GM19438 (cell line): ENCODE measurements at regions not wholly inside any gene's neighbourhood (a gene's known extent, or its start where the extent isn't known, plus 50 kb on each side); places are given as distances from the start of the nearest gene placed in this dataset.
"Not testable (repeated sequence)": the region's sequence is repeated elsewhere in the genome, so short reads cannot be mapped to it uniquely, and the experiment has no call there.

Source experiments
- ATAC-seq: cut with Tn5 transposase; IDR thresholded peaks from one replicate; pipeline ENCODE4 v1.9.1; 2021; ENCODE audit warnings: low read depth; ENCODE audit not compliant: unreplicated experiment

GRCh38 chr6:97347111-97347510, 64.1 kb upstream of the MMS22L start:
- ATAC-seq, result no peak

DNA sequence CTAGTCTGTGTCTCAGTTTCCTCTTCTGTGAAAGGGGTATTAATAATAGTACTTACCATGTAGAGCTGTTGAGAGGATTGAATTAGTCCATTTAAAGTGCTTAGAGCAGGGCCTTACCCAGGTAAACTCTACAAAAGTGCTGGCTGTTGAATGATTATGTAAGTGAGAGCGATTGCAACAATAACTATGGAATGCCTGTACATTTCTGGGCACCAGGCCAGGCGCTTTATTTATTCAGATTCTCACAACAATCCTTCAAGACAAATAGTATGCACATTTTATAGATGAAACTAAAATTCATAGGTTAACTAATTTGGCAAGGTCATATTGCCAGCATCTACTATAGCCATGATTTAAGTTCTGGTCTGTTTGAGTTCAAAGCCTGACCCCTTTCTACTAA, 78.3 kb upstream of the MMS22L start:
- no peak for ATAC-seq

DNA sequence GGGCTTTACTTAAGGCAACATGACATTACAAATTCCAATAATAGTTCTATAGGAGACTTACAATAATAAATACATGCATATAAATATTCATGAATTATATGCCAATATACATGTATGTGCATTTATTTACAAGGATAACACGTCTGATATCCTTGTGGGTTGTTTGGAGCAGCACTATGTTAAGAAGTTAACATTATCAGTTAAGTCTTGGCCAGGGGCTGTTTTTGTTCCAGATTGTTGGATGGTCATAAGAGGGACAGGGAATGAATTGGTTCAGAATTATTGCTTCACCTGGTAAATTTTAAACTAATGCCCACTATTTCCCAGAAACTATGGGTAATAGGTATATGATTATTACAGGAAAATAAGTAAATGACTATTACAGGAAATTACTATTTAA, 81.3 kb upstream of the MMS22L start:
- no peak for ATAC-seq

GRCh38 chr6:97382071-97382470, 99.1 kb upstream of the MMS22L start:
- not testable (repeated sequence) for ATAC-seq

- ATAC-seq, result no peak
Measured at GRCh38 chr6:97392735-97393134, 109.7 kb upstream of the MMS22L start.

GRCh38 chr6:97394160-97394748, 111.2 kb upstream of the MMS22L start:
- ATAC-seq, result peak; percentile 82

DNA sequence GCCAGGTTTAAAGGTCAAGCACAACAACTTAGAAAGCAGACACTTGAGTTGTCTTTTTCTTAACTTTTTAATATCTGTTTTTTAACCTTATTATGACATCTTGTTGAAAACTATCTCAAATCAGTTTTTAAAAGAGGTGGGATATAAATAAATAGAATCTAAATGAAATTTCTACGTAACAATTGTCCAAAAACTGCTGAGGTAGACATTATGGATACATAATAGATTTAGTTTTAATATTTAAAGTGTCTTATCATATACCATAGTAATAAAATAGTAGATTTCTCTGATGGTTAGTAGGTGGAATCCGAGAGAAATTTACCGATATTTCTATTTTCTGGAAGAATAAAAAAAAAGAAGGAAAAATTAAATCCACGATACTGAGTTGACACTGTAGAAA, 113.9 kb upstream of the MMS22L start:
- no peak for ATAC-seq

DNA sequence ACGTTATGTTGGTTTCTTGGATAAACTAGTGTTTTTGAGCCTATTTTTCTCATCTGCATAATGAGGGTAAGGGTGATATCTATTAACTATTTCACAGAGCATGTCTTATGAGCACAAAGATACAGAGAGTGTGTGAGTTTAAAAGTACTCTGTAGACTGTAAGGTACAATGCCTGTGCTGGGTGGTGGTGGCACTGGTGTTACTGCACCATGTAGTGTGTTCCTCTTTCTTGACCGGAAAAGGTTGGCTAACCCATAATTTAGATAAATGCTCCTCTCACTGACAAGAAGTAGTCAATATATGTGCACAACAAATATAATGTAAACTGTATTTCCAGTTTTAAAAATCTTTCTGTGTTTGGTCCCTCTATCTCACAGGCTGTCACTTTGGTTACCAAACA, 116.2 kb upstream of the MMS22L start:
- ATAC-seq, result no peak

- no peak for ATAC-seq
Measured at GRCh38 chr6:97401533-97401932, 118.5 kb upstream of the MMS22L start.

- ATAC-seq, result no peak
Measured at GRCh38 chr6:97405818-97406409, 122.9 kb upstream of the MMS22L start.

GRCh38 chr6:97406633-97407032, 123.6 kb upstream of the MMS22L start:
- no peak for ATAC-seq

GRCh38 chr6:97411610-97412009, 128.6 kb upstream of the MMS22L start:
- ATAC-seq, result no peak

GRCh38 chr6:97412511-97412910, 129.5 kb upstream of the MMS22L start:
- ATAC-seq, result no peak

- no peak for ATAC-seq
Measured at GRCh38 chr6:97422171-97422570, 139.2 kb upstream of the MMS22L start.

DNA sequence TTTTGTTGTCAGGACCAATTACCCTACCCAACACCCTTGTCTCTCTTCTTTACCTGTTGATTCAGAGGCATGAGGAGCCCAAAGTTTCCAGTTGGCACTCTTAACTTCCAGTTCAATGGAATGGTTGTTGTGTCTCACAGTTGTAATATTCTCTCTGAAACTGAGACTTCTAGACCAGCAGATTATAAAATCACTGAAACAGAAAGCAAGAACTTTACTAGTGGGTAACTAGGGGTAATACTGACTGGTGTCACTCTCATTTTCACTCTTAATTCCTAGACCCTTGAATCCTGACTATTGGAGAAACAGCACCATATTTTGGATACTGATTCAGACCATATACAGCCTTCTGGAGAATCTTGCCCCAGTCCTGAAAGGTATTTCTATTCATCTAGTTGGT, 140.2 kb upstream of the MMS22L start:
- peak; percentile 57 for ATAC-seq

GRCh38 chr6:97427648-97428047, 144.6 kb upstream of the MMS22L start:
- ATAC-seq, result peak; percentile 73

GRCh38 chr6:97437087-97437486, 154.1 kb upstream of the MMS22L start:
- no peak for ATAC-seq

DNA sequence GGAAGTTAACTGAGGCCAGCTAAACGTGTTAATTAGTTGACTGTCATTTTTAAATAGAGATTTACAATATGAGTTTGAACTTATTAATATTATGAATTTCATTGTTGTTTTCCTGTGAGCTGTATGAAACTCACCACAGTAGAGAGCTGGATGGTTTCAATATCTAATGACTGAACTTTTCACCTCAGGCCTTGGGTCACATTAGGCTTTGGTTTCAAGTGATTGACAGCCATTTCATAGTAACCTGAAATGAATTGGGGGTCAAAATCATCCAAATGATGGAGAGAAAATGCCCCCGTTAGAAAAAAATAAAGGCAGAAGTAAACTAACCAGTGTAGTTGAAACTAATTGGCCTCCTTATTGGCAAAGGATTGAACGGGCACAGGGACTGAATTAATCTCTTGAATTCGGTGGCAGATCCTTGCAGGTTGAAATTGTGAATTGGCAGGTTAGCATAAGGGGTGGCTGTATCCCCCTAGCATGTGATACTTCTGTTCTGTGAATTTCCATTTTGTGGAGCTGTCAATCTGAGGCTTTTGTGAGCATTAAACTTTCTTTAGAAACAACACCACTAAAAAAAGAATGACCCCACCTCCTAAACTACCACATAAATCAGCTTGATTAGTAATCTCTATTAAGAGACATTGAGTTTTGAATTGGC, 155.1 kb upstream of the MMS22L start:
- peak; percentile 48 for ATAC-seq

GRCh38 chr6:97440590-97441176, 157.7 kb upstream of the MMS22L start:
- no peak for ATAC-seq

DNA sequence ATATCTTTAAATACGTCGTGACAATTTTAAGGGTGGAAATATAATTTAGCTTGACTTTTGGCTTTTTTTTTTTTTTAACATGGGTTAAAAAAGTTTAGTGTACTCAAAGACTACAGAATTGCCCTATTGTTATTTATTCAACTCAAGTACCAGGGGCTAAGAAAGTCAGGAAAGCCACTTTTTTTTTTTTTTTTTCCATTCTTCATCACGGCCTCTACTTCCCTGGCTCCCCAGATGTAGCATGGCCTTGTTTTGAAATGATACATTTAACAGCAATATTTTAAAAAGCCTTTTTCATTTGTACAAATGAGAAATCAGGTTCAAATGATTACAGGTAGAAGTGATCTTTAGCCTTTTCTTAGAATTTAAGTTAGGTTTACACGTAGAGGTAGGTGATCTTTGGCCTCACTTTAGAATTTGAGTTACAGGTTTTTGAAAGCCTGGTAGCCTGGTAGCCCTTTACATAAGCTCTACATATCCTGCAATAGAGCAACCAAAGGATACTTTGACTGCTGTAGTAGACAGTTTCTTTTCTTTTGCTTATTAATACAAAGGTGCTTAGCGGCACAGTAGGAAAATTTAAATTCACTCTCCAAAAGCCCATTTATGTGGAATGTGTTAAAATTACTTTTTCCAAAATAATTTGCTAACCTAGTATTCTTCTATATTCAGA, 160.5 kb upstream of the MMS22L start:
- no peak for ATAC-seq

DNA sequence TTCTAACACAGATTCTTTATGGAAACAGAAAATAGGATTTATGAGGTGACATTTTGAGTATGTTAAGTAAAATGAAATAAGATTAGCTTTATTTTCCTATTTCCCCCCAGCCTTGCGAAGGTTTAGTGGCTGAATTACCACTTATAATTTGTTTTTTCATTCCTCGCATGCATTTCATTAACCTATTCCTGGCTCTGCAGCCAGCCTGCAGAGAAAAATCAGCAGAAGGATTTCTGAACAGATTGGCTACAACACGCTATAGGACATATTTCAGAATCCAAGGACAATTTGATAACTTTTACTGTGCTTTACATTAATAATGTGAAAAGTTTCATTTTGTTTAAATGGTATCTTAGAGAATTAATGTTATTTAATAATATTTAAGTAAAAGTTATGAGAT, 162.4 kb upstream of the MMS22L start:
- no peak for ATAC-seq
